HG03520 (cell line): ENCODE measurements at regions not wholly inside any gene's neighbourhood (a gene's known extent, or its start where the extent isn't known, plus 50 kb on each side); places are given as distances from the start of the nearest gene placed in this dataset.

Experiments
- ATAC-seq: cut with Tn5 transposase; IDR thresholded peaks from one replicate; pipeline ENCODE4 v1.9.1; 2021; ENCODE audit warnings: mild to moderate bottlenecking, moderate library complexity; ENCODE audit not compliant: unreplicated experiment

GRCh38 chr5:125152461-125153189 lies 406.2 kb upstream of the ZNF608 start:
- no peak for ATAC-seq

GRCh38 chr5:125153231-125153630 lies 406.8 kb upstream of the ZNF608 start:
- no peak for ATAC-seq

GRCh38 chr5:125154301-125155110 lies 408.1 kb upstream of the ZNF608 start:
- ATAC-seq, result no peak

- no peak for ATAC-seq
These were observed 414.5 kb upstream of the ZNF608 start for GRCh38 chr5:125160787-125161502.

GRCh38 chr5:125162714-125163113 lies 416.3 kb upstream of the ZNF608 start:
- ATAC-seq, result no peak

DNA sequence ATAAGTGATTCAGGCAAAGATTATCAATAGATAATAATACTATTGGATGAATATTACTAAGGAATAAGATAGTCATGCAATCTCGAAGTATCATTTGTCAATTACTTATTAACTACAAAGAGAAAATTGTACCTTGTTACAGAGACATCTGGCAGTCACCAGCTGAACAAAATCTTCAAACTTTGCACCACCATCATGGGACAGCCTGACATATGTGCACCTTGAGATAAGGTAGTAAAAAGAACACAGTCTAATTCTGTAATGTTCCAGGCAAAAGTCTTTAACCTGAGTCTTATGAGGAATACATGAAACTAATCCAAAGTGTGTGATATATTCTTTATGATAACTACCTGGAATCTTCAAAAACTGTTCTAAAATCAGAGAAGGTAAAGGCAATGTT lies 423.0 kb upstream of the ZNF608 start:
- ATAC-seq, result no peak

- ATAC-seq, result no peak
These were observed 425.2 kb upstream of the ZNF608 start for GRCh38 chr5:125171641-125172040.

- ATAC-seq, result no peak
These were observed 429.0 kb upstream of the ZNF608 start for GRCh38 chr5:125175348-125176004.

DNA sequence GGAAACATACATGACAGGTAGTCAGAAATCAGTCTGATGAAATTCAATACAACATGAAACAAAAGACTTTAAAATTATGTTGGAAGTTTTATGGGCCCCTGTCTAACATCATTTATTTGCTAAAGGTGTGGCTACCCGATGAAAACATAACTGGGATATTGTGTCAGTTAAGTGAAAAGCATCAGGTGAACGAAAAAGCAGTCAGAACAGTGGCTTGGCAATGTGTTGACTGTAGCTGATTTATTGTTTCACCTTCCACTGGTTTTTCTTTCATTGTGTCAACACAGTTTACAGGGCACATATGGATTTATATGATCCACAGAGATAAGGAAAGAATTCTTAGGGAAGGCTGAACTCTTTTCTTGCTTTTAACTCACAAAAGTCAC lies 429.6 kb upstream of the ZNF608 start:
- ATAC-seq, result no peak

DNA sequence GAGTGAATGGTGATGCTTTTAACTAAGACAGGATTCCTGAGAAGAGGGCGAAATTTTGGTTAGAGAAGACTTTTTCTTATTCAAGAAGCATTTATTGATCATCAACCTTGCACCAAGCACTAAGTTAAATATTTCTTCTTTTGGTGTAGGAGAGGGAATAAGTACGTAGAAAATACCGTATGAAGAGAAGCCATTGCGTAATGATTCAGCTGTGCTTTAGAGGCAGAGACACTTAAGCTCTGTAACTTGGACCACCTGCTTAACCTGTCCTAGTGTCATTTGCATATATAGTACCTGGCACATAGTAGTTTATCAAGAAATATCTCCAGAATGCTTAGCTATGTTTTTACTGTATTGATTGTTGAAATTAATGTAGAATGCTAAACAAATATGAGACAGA lies 430.9 kb upstream of the ZNF608 start:
- ATAC-seq, result no peak

- ATAC-seq, result no peak
These were observed 433.2 kb upstream of the ZNF608 start for GRCh38 chr5:125179612-125180011.

GRCh38 chr5:125180231-125180829 lies 433.9 kb upstream of the ZNF608 start:
- ATAC-seq, result no peak

DNA sequence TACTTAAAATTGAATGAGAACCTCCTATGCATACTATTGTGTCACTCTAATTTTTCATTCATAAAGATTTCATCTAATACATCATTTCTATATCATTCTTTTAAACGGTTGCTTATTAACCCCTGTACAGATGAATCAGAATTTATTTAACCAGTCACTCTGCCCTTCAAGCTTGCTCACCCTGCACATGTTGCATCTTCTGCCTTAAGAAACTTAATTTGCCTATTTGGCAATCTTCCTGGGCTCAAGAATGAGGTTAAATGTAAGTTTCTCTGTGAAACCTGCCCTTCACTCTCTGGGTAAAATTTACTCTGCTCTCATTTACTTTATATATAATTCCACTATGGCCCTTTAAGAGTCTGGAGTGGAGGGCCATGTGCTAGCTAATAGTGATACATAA lies 434.7 kb upstream of the ZNF608 start:
- no peak for ATAC-seq

DNA sequence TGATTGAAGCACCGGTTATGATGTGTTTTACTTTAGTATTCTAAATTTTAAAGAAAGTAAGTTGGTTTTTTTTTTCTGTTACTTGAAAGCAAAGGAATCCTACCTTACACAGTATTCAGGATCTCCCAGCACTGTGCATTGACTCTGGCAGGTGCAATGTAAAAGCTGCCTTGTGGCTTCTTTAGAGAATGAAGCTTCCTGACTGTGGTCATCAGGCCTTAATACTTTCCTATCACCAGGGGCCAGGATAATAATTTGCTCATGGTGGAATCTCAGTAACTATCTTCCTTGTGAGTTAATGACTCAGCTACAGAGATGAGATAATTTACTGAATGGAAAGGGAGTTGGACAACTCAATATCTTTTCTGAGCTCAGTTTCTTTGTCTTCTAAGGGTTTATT lies 435.5 kb upstream of the ZNF608 start:
- no peak for ATAC-seq

DNA sequence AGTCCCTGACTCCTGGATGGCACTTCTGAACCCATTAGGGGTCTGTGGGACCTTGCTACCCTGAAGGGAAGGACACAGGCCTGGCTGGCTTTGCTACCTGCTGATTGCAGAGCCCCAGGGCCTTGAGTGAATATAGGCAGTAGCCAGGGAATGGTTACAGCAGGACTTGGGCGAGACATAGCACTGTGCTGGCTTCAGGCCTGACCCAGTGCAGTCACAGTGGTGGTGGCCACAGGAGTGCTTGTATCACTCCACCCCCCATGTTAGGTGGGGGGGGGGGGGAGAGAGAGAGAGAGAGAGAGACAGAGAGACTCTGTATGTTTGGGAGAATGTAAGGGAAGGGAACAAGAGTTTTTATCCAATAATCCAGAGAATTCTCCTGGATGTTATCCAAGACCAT lies 439.3 kb upstream of the ZNF608 start:
- no peak for ATAC-seq

- ATAC-seq, result no peak
These were observed 440.5 kb upstream of the ZNF608 start for GRCh38 chr5:125186911-125187375.

DNA sequence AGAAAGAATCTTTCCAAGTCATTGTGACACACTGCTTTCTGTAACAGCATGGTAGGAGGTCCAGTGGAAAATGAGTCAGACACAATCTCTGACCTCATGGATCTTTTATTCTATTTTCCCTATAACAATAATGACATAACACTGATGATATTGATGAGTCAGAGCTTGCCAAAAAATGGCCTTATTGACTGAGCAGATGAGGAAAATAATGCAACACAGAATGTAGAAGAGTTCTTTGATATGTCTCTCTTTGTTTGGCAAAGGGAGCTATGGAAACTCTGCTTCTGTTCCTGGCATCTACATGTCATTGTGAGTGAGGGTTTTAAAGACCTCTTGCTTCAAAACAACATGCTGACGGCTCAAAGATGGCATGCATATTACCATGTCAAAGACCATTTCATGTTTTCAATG lies 443.1 kb upstream of the ZNF608 start:
- ATAC-seq, result no peak

- ATAC-seq, result no peak
These were observed 444.0 kb upstream of the ZNF608 start for GRCh38 chr5:125190232-125191087.

- ATAC-seq, result no peak
These were observed 448.4 kb upstream of the ZNF608 start for GRCh38 chr5:125194883-125195282.
